ENCODE measurements at regions not wholly inside any gene's neighbourhood (a gene's known extent, or its start where the extent isn't known, plus 50 kb on each side); places are given as distances from the start of the nearest gene placed in this dataset.

GRCh38 chr2:239526666-239527415 is 126.0 kb upstream of the HDAC4 start:
- TF ChIP-seq, protein P1, sequence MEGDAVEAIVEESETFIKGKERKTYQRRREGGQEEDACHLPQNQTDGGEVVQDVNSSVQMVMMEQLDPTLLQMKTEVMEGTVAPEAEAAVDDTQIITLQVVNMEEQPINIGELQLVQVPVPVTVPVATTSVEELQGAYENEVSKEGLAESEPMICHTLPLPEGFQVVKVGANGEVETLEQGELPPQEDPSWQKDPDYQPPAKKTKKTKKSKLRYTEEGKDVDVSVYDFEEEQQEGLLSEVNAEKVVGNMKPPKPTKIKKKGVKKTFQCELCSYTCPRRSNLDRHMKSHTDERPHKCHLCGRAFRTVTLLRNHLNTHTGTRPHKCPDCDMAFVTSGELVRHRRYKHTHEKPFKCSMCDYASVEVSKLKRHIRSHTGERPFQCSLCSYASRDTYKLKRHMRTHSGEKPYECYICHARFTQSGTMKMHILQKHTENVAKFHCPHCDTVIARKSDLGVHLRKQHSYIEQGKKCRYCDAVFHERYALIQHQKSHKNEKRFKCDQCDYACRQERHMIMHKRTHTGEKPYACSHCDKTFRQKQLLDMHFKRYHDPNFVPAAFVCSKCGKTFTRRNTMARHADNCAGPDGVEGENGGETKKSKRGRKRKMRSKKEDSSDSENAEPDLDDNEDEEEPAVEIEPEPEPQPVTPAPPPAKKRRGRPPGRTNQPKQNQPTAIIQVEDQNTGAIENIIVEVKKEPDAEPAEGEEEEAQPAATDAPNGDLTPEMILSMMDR (IDR thresholded peaks at IDR 0.05; ENCODE audit: insufficient read depth, low read length): no peak
- no peak for TF ChIP-seq REST (IDR thresholded peaks at IDR 0.05; ENCODE audit: insufficient replicate concordance, low read depth)
- no peak for TF ChIP-seq SPI1 (IDR thresholded peaks at IDR 0.05; ENCODE audit: borderline replicate concordance, low read depth)
- TF ChIP-seq GABPA (IDR thresholded peaks at IDR 0.05; ENCODE audit: low read depth): no peak
- no peak for TF ChIP-seq POLR2AphosphoS5 (IDR thresholded peaks at IDR 0.05; ENCODE audit: low read depth)
- no peak overlapping the region for H3K27ac ChIP-seq (replicated peaks)
- no peaks in the 10 kb centered on the region for H3K27me3 ChIP-seq (ENCODE audit: insufficient read depth, poor library complexity, severe bottlenecking)
- no peak overlapping the region for H3K4me3 ChIP-seq (replicated peaks; ENCODE audit: insufficient read depth, low read length)
- no peak for DNase-seq (ENCODE audit: low read depth in 1 of 2, low spot score in 1 of 2)

GRCh38 chr2:239526038-239526437 is 125.2 kb upstream of the HDAC4 start:
- no peak for TF ChIP-seq SPI1 (IDR thresholded peaks at IDR 0.05; ENCODE audit: borderline replicate concordance, low read depth)
- no peak for TF ChIP-seq POLR2AphosphoS5 (IDR thresholded peaks at IDR 0.05; ENCODE audit: low read depth)
- TF ChIP-seq, protein P1 (IDR thresholded peaks at IDR 0.05; ENCODE audit: insufficient read depth, low read length): no peak
- TF ChIP-seq GABPA (IDR thresholded peaks at IDR 0.05; ENCODE audit: low read depth): no peak
- no peak for TF ChIP-seq REST (IDR thresholded peaks at IDR 0.05; ENCODE audit: insufficient replicate concordance, low read depth)
- H3K27me3 ChIP-seq (ENCODE audit: insufficient read depth, poor library complexity, severe bottlenecking): no peaks in the 10 kb centered on the region
- no peak overlapping the region for H3K4me3 ChIP-seq (replicated peaks; ENCODE audit: insufficient read depth, low read length)
- no peak overlapping the region for H3K27ac ChIP-seq (replicated peaks)
- no peak for DNase-seq (ENCODE audit: low read depth in 1 of 2, low spot score in 1 of 2)

DNA sequence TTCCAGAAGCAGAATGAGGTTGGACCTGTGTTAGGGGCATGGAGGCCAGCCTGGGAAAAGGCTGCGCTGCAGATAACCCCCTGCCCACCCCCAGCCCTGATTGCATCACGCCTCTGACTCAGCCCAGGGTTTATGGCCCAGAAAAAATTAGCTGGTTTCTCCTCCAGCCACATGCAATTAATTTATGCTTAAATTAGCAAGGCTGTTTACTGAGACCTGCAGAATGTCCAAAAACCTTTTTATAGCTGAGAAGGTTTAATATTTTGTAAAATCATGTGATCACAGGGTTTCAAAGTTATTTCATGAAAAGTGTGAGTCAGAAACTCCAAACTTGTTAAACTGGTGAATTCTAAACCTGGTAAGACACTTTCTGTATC is 123.1 kb upstream of the HDAC4 start:
- Histone ChIP-seq H3K27me3 (ENCODE audit: insufficient read depth, poor library complexity, severe bottlenecking) (no peaks in the 10 kb centered on the region), H3K27ac (replicated peaks) (no peak overlapping the region), H3K4me3 (replicated peaks; ENCODE audit: insufficient read depth, low read length) (no peak overlapping the region)
- DNase-seq (ENCODE audit: low read depth in 1 of 2, low spot score in 1 of 2): peak; percentile 30 to 64
- TF ChIP-seq GABPA (IDR thresholded peaks at IDR 0.05; ENCODE audit: low read depth) (no peak), REST (IDR thresholded peaks at IDR 0.05; ENCODE audit: insufficient replicate concordance, low read depth) (peak; percentile 4)
